BE2C (cell line): ENCODE measurements at regions not wholly inside any gene's neighbourhood (a gene's known extent, or its start where the extent isn't known, plus 50 kb on each side); places are given as distances from the start of the nearest gene placed in this dataset.

Experiments used
- DNase-seq: peaks from one replicate; pipeline ENCODE4 v3.0.0-alpha.2; 2020
- H3K27me3 ChIP-seq: fragments of 250-450 bp; sonication (Bioruptor Pico); 2 replicates; pipeline ENCODE4 v1.5.1; 2020; ENCODE audit warnings: mild to moderate bottlenecking
- H3K36me3 ChIP-seq: fragments of 250-450 bp; sonication (Bioruptor Pico); 2 replicates; pipeline ENCODE4 v1.5.1; 2020; ENCODE audit warnings: mild to moderate bottlenecking
- H3K4me1 ChIP-seq: fragments of 250-450 bp; sonication (Bioruptor Pico); 2 replicates; pipeline ENCODE4 v1.5.1; 2020
- H3K4me3 ChIP-seq: 2 replicates; pipeline ENCODE4 v1.5.1; 2011; ENCODE audit warnings: low read depth, low read length
- H3K9me3 ChIP-seq: fragments of 250-450 bp; sonication (Bioruptor Pico); 2 replicates; pipeline ENCODE4 v1.5.1; 2020
- TF ChIP-seq, protein P1 (sequence below): IDR thresholded peaks from 2 replicates; pipeline ENCODE4 v1.5.1; 2012; ENCODE audit warnings: mild to moderate bottlenecking, low read depth, low read length

GRCh38 chr7:41758321-41758720 lies 55.4 kb upstream of the INHBA start:
- Histone ChIP-seq H3K9me3 (no peaks in the 10 kb centered on the region), H3K36me3 (no peaks in the 10 kb centered on the region), H3K4me1 (no peaks in the 10 kb centered on the region), H3K27me3 (no peaks in the 10 kb centered on the region), H3K4me3 (no peak overlapping the region)
- DNase-seq: no peak
- TF ChIP-seq, protein P1, sequence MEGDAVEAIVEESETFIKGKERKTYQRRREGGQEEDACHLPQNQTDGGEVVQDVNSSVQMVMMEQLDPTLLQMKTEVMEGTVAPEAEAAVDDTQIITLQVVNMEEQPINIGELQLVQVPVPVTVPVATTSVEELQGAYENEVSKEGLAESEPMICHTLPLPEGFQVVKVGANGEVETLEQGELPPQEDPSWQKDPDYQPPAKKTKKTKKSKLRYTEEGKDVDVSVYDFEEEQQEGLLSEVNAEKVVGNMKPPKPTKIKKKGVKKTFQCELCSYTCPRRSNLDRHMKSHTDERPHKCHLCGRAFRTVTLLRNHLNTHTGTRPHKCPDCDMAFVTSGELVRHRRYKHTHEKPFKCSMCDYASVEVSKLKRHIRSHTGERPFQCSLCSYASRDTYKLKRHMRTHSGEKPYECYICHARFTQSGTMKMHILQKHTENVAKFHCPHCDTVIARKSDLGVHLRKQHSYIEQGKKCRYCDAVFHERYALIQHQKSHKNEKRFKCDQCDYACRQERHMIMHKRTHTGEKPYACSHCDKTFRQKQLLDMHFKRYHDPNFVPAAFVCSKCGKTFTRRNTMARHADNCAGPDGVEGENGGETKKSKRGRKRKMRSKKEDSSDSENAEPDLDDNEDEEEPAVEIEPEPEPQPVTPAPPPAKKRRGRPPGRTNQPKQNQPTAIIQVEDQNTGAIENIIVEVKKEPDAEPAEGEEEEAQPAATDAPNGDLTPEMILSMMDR: no peak

DNA sequence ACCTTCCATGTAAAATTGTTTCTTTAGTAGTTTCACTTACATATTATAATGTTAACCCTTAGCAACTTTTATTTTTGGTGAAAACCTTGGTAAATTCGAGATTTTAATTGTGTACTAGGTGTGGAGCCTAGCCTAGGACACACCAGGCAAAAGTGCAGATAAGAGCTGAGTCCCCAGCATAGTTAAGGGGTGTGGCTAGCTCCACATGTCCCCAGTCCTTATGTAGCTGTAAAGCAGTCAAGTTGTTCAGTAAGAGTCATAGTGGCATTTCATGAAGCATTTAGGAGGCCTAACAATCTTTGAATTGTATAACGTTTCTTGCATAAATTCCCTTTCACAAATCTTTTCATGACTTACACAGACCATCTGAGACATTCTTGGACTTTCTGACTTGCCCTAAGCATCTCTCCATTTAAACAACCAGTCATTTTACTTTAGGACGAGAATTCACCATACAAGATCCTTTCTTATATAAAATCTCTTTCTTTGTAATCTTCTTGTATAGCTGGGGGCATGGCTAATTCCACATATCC lies 53.8 kb upstream of the INHBA start:
- TF ChIP-seq, protein P1: no peak
- no peaks in the 10 kb centered on the region for H3K4me1 ChIP-seq
- H3K9me3 ChIP-seq: no peaks in the 10 kb centered on the region
- no peak for DNase-seq
- H3K36me3 ChIP-seq: no peaks in the 10 kb centered on the region
- H3K27me3 ChIP-seq: no peaks in the 10 kb centered on the region
- H3K4me3 ChIP-seq: no peak overlapping the region

DNA sequence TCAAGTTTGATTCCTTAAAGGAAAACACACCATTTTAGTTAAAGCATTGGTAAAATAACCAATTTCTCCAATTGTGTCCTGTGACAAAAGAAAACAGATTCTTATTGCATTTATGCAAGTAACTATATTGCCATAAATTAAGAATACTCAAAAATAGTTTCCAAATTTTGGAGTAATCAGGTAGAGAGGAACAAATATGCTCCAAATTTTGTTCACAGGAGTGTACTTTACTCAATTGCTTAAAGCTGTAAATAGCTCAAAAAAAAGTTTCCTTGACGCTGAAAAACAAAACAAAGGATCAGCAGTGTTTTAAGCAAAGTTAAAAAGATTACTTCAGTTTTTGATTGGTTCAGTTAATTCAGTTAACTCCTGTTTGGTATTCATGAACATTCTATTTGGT lies 52.2 kb upstream of the INHBA start:
- TF ChIP-seq, protein P1: no peak
- Histone ChIP-seq H3K4me1 (no peaks in the 10 kb centered on the region), H3K36me3 (no peaks in the 10 kb centered on the region), H3K4me3 (no peak overlapping the region), H3K9me3 (no peaks in the 10 kb centered on the region), H3K27me3 (no peaks in the 10 kb centered on the region)
- DNase-seq: no peak

GRCh38 chr7:41754046-41754445 lies 51.2 kb upstream of the INHBA start:
- no peaks in the 10 kb centered on the region for H3K27me3 ChIP-seq
- DNase-seq: no peak
- H3K36me3 ChIP-seq: no peaks in the 10 kb centered on the region
- H3K4me1 ChIP-seq: no peaks in the 10 kb centered on the region
- TF ChIP-seq, protein P1: no peak
- H3K9me3 ChIP-seq: no peaks in the 10 kb centered on the region
- H3K4me3 ChIP-seq: no peak overlapping the region
